ENCODE measurements at regions not wholly inside any gene's neighbourhood (a gene's known extent, or its start where the extent isn't known, plus 50 kb on each side); places are given as distances from the start of the nearest gene placed in this dataset.

GRCh38 chr21:38899277-38899947 lies 93.7 kb downstream of the ETS2 start:
- TF ChIP-seq, protein P1, sequence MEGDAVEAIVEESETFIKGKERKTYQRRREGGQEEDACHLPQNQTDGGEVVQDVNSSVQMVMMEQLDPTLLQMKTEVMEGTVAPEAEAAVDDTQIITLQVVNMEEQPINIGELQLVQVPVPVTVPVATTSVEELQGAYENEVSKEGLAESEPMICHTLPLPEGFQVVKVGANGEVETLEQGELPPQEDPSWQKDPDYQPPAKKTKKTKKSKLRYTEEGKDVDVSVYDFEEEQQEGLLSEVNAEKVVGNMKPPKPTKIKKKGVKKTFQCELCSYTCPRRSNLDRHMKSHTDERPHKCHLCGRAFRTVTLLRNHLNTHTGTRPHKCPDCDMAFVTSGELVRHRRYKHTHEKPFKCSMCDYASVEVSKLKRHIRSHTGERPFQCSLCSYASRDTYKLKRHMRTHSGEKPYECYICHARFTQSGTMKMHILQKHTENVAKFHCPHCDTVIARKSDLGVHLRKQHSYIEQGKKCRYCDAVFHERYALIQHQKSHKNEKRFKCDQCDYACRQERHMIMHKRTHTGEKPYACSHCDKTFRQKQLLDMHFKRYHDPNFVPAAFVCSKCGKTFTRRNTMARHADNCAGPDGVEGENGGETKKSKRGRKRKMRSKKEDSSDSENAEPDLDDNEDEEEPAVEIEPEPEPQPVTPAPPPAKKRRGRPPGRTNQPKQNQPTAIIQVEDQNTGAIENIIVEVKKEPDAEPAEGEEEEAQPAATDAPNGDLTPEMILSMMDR (IDR thresholded peaks at IDR 0.05) = no peak
- TF ChIP-seq POLR2A (IDR thresholded peaks at IDR 0.05) (no peak), EP300 (IDR thresholded peaks at IDR 0.05) (no peak)
